Keratinocyte (primary cell): ENCODE measurements at regions not wholly inside any gene's neighbourhood (a gene's known extent, or its start where the extent isn't known, plus 50 kb on each side); places are given as distances from the start of the nearest gene placed in this dataset.

Source experiments
- DNase-seq: peaks from one replicate; pipeline ENCODE4 v3.0.0-alpha.2; 2011; ENCODE audit warnings: low read depth, missing footprints, low spot score
- FAIRE-seq: peaks from 2 replicates; lab custom pipeline; 2011; peaks lifted over from hg19 to GRCh38; lab: Jason Lieb, UNC
- H2AFZ ChIP-seq: 2 replicates; pipeline ENCODE4 v1.6.0; 2012; ENCODE audit warnings: low read length, control low read depth, inconsistent platforms; ENCODE audit not compliant: control insufficient read depth
- H3K27ac ChIP-seq: 2 replicates; pipeline ENCODE4 v1.5.1; 2011; ENCODE audit warnings: low read length; ENCODE audit not compliant: control insufficient read depth, insufficient read depth
- H3K27me3 ChIP-seq: 3 replicates; pipeline ENCODE4 v1.6.0; 2011; ENCODE audit warnings: low read length; ENCODE audit not compliant: control insufficient read depth, insufficient read depth; ENCODE audit errors: extremely low read depth
- H3K36me3 ChIP-seq, 2 experiments: 2 replicates in 1 of 2; 3 replicates in 1 of 2; pipeline ENCODE4 v1.5.1; 2011; ENCODE audit warnings: low read length in 2 of 2, mild to moderate bottlenecking in 1 of 2; ENCODE audit not compliant: control insufficient read depth in 2 of 2, insufficient read depth in 2 of 2; ENCODE audit errors: extremely low read depth in 1 of 2
- H3K4me1 ChIP-seq: 3 replicates; pipeline ENCODE4 v1.5.1; 2011; ENCODE audit warnings: low read length; ENCODE audit not compliant: control insufficient read depth, insufficient read depth; ENCODE audit errors: extremely low read depth
- H3K4me2 ChIP-seq: 3 replicates; pipeline ENCODE4 v1.6.0; 2011; ENCODE audit warnings: low read depth, low read length; ENCODE audit not compliant: control insufficient read depth, insufficient read depth; ENCODE audit errors: extremely low read depth
- H3K4me3 ChIP-seq, 3 experiments: fragments of 200-600 bp in 1 of 3; sonication (generic) in 1 of 3; 2 replicates in 2 of 3; 3 replicates in 1 of 3; pipeline ENCODE4 v1.5.1; 2011 to 2016; ENCODE audit warnings: low read length in 3 of 3, mild to moderate bottlenecking in 3 of 3, control low read depth in 2 of 3, inconsistent platforms in 1 of 3, low read depth in 1 of 3, mixed read lengths in 1 of 3, mixed run types in 1 of 3, moderate library complexity in 1 of 3; ENCODE audit not compliant: control insufficient read depth in 2 of 3, insufficient read depth in 2 of 3; ENCODE audit errors: extremely low read depth in 1 of 3
- H3K79me2 ChIP-seq: 2 replicates; pipeline ENCODE4 v1.6.0; 2012; ENCODE audit warnings: low read length; ENCODE audit not compliant: control insufficient read depth, insufficient read depth
- H3K9ac ChIP-seq: 3 replicates; pipeline ENCODE4 v1.6.0; 2011; ENCODE audit warnings: low read length; ENCODE audit not compliant: control insufficient read depth, insufficient read depth; ENCODE audit errors: extremely low read depth
- H3K9me1 ChIP-seq: 3 replicates; pipeline ENCODE4 v1.6.0; 2011; ENCODE audit warnings: low read length; ENCODE audit not compliant: control insufficient read depth, insufficient read depth; ENCODE audit errors: extremely low read depth
- H3K9me3 ChIP-seq: 2 replicates; pipeline ENCODE4 v1.5.1; 2012; ENCODE audit warnings: low read depth, low read length; ENCODE audit not compliant: control insufficient read depth
- H4K20me1 ChIP-seq: 3 replicates; pipeline ENCODE4 v1.6.0; 2011; ENCODE audit warnings: low read length; ENCODE audit not compliant: control insufficient read depth, insufficient read depth; ENCODE audit errors: extremely low read depth
- EZH2 ChIP-seq: IDR thresholded peaks from one replicate; pipeline ENCODE4 v1.6.1; 2012; ENCODE audit warnings: inconsistent platforms, mild to moderate bottlenecking, low read length, moderate library complexity
- dilution Hi-C: fragments of 300-500 bp; cut with MboI; formaldehyde crosslinking; loops from one replicate; pipeline ENCODE4 v1.7.0; 2020; ENCODE audit warnings: low sequenced_read_pairs; ENCODE audit not compliant: extremely low pct_ligation_motif_present
- TF ChIP-seq, protein P1 (sequence below), 3 experiments: IDR thresholded peaks in 1 of 3; conservative IDR thresholded peaks in 1 of 3; optimal IDR thresholded peaks in 1 of 3; 2 replicates in 2 of 3; 3 replicates in 1 of 3; pipeline versions ENCODE3 to v1.5.1; 2011; ENCODE audit warnings: low read length in 3 of 3, mild to moderate bottlenecking in 3 of 3, moderate library complexity in 2 of 3, control low read depth in 1 of 3, inconsistent platforms in 1 of 3; ENCODE audit not compliant: insufficient read depth in 2 of 3; ENCODE audit errors: extremely low read depth in 1 of 3

DNA sequence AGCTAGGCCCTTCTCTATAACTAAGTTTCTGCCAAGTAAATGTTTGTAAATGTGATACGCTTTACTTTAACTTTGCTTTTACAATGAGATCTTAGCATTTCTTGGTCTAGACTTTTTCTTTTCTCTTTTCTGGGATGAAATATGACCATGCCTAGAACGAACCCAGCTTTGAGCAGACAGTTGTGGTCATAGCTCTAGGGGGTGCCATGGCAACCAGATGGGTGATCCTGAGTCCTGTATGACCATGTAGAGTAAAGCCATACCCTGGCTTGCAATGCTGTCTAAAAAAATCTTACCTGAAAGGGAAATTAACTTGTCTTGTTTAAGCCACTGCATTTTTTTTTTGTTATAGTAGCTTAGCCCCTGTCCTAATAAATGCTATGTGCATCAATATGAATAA is 956.3 kb downstream of the SLC4A3 start:
- Histone ChIP-seq H3K36me3 (no peaks in the 10 kb centered on the region), H3K9me3 (no peaks in the 10 kb centered on the region), H3K9me1 (no peaks in the 10 kb centered on the region), H3K9ac (no peak overlapping the region), H2AFZ (no peak overlapping the region), H3K79me2 (no peaks in the 10 kb centered on the region), H3K27ac (no peak overlapping the region), H3K4me3 (no peak overlapping the region), H3K4me1 (no peaks in the 10 kb centered on the region), H3K4me2 (no peak overlapping the region), H4K20me1 (no peaks in the 10 kb centered on the region), H3K27me3 (no peaks in the 10 kb centered on the region)
- dilution Hi-C loops: no loop called here
- TF ChIP-seq, protein P1, sequence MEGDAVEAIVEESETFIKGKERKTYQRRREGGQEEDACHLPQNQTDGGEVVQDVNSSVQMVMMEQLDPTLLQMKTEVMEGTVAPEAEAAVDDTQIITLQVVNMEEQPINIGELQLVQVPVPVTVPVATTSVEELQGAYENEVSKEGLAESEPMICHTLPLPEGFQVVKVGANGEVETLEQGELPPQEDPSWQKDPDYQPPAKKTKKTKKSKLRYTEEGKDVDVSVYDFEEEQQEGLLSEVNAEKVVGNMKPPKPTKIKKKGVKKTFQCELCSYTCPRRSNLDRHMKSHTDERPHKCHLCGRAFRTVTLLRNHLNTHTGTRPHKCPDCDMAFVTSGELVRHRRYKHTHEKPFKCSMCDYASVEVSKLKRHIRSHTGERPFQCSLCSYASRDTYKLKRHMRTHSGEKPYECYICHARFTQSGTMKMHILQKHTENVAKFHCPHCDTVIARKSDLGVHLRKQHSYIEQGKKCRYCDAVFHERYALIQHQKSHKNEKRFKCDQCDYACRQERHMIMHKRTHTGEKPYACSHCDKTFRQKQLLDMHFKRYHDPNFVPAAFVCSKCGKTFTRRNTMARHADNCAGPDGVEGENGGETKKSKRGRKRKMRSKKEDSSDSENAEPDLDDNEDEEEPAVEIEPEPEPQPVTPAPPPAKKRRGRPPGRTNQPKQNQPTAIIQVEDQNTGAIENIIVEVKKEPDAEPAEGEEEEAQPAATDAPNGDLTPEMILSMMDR (optimal IDR thresholded peaks at IDR 0.05 in 1 of 3, IDR thresholded peaks at IDR 0.05 in 1 of 3, conservative IDR thresholded peaks at IDR 0.05 in 1 of 3; ENCODE audit: extremely low read depth in 1 of 3, insufficient read depth in 2 of 3, low read length in 3 of 3): no peak
- no peak for TF ChIP-seq EZH2
- FAIRE-seq (no peak), DNase-seq (no peak)

DNA sequence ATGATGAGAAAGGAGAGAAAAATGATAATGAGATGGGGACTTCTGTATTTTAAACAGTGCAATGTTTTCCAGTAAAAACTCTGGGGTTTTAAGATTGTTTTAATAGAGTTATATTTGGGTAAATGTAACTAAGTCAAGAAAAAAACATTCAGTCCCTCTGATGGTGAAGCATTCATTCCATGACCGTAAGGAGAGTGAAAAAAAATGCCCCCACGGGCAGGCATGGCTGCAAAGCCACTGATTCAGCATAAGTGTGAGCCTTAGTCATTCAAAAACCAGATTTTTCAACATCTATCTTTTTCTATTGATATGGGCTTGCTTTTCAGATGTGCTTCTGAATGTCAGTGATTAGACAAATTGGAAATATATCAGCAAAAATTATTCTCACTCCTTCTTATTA is 957.8 kb downstream of the SLC4A3 start:
- TF ChIP-seq, protein P1 (optimal IDR thresholded peaks at IDR 0.05 in 1 of 3, IDR thresholded peaks at IDR 0.05 in 1 of 3, conservative IDR thresholded peaks at IDR 0.05 in 1 of 3; ENCODE audit: extremely low read depth in 1 of 3, insufficient read depth in 2 of 3, low read length in 3 of 3): no peak
- FAIRE-seq: no peak
- no peak overlapping the region for H2AFZ ChIP-seq

More for the DNA sequence above, 957.8 kb downstream of the SLC4A3 start:
- Histone ChIP-seq H3K9ac (no peak overlapping the region), H4K20me1 (no peaks in the 10 kb centered on the region), H3K9me1 (no peaks in the 10 kb centered on the region), H3K9me3 (no peaks in the 10 kb centered on the region), H3K4me3 (no peak overlapping the region), H3K27ac (no peak overlapping the region), H3K36me3 (no peaks in the 10 kb centered on the region), H3K27me3 (no peaks in the 10 kb centered on the region), H3K79me2 (no peaks in the 10 kb centered on the region), H3K4me1 (no peaks in the 10 kb centered on the region), H3K4me2 (no peak overlapping the region)
- DNase-seq: no peak
- dilution Hi-C loops: no loop called here
